ENCODE measurements at regions not wholly inside any gene's neighbourhood (a gene's known extent, or its start where the extent isn't known, plus 50 kb on each side); places are given as distances from the start of the nearest gene placed in this dataset.

- no peak for FAIRE-seq
- no peak for DNase-seq (ENCODE audit: insufficient read length, low spot score)
Observed at GRCh38 chr13:111908361-111908760, 158.6 kb upstream of the SOX1 start.

- FAIRE-seq: no peak
Observed at GRCh38 chr13:111908981-111909380, 158.0 kb upstream of the SOX1 start.

GRCh38 chr13:111909501-111909900 is 157.4 kb upstream of the SOX1 start:
- FAIRE-seq: no peak
- no peak for DNase-seq (ENCODE audit: insufficient read length, low spot score)

More at GRCh38 chr13:111908981-111909380, 158.0 kb upstream of the SOX1 start:
- DNase-seq (ENCODE audit: insufficient read length, low spot score): no peak

- FAIRE-seq (no peak), DNase-seq (ENCODE audit: insufficient read length, low spot score) (no peak)
Observed at GRCh38 chr13:111909971-111910671, 156.8 kb upstream of the SOX1 start.

- DNase-seq (ENCODE audit: insufficient read length, low spot score) (no peak), FAIRE-seq (no peak)
Observed at GRCh38 chr13:111911121-111911720, 155.7 kb upstream of the SOX1 start.

GRCh38 chr13:111911754-111912452 is 155.0 kb upstream of the SOX1 start:
- DNase-seq (ENCODE audit: insufficient read length, low spot score): no peak
- FAIRE-seq: no peak

GRCh38 chr13:111912453-111912866 is 154.5 kb upstream of the SOX1 start:
- FAIRE-seq (no peak), DNase-seq (ENCODE audit: insufficient read length, low spot score) (no peak)

- FAIRE-seq (no peak), DNase-seq (ENCODE audit: insufficient read length, low spot score) (no peak)
Observed at GRCh38 chr13:111912991-111913760, 153.8 kb upstream of the SOX1 start.

GRCh38 chr13:111913761-111914140 is 153.2 kb upstream of the SOX1 start:
- FAIRE-seq (no peak), DNase-seq (ENCODE audit: insufficient read length, low spot score) (no peak)

GRCh38 chr13:111914241-111915103 is 152.5 kb upstream of the SOX1 start:
- no peak for FAIRE-seq
- no peak for DNase-seq (ENCODE audit: insufficient read length, low spot score)

GRCh38 chr13:111915104-111915551 is 151.8 kb upstream of the SOX1 start:
- DNase-seq (ENCODE audit: insufficient read length, low spot score) (no peak), FAIRE-seq (no peak)

GRCh38 chr13:111916201-111916600 is 150.7 kb upstream of the SOX1 start:
- no peak for FAIRE-seq

GRCh38 chr13:111917086-111917485 is 149.9 kb upstream of the SOX1 start:
- FAIRE-seq: no peak
- DNase-seq (ENCODE audit: insufficient read length, low spot score): no peak

More at GRCh38 chr13:111916201-111916600, 150.7 kb upstream of the SOX1 start:
- DNase-seq (ENCODE audit: insufficient read length, low spot score): no peak

- FAIRE-seq (no peak), DNase-seq (ENCODE audit: insufficient read length, low spot score) (no peak)
Observed at GRCh38 chr13:111917901-111918300, 149.0 kb upstream of the SOX1 start.

- FAIRE-seq: no peak
Observed at GRCh38 chr13:111919286-111919685, 147.7 kb upstream of the SOX1 start.

GRCh38 chr13:111919849-111920248 is 147.1 kb upstream of the SOX1 start:
- DNase-seq (ENCODE audit: insufficient read length, low spot score) (no peak), FAIRE-seq (no peak)

More at GRCh38 chr13:111919286-111919685, 147.7 kb upstream of the SOX1 start:
- no peak for DNase-seq (ENCODE audit: insufficient read length, low spot score)

- DNase-seq (ENCODE audit: insufficient read length, low spot score): no peak
- no peak for FAIRE-seq
Observed at GRCh38 chr13:111920306-111920931, 146.5 kb upstream of the SOX1 start.

- no peak for FAIRE-seq
- DNase-seq (ENCODE audit: insufficient read length, low spot score): no peak
Observed at GRCh38 chr13:111920932-111921705, 145.8 kb upstream of the SOX1 start.

GRCh38 chr13:111922086-111922485 is 144.9 kb upstream of the SOX1 start:
- DNase-seq (ENCODE audit: insufficient read length, low spot score): no peak
- no peak for FAIRE-seq

Measured in HTR-8/SVneo (cell line).